ENCODE measurements at regions not wholly inside any gene's neighbourhood (a gene's known extent, or its start where the extent isn't known, plus 50 kb on each side); places are given as distances from the start of the nearest gene placed in this dataset.

DNA sequence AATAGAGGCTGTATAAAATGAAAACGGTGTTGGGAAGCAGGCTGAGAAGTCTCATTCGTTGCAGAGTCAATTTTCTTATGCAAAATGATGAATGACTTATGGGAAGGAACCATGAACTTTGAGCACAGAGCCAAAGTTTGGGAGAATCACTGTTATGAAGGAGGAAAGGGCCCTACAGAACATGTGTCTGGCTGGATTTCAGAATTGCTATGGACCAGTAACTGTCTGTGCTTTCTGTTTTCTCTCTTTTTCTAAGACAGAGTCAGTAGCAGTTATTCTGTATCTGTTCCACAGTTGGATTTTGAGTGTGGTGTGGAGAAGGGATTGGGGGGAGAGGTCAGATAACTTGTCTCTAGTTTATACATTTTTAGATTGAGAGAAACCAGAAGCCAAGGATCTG lies 265.0 kb upstream of the HS3ST1 start:
- no peaks in the 10 kb centered on the region for H3K9me2 ChIP-seq (ENCODE audit: insufficient read depth, low read length)
- H4K20me1 ChIP-seq (ENCODE audit: insufficient read depth) = no peaks in the 10 kb centered on the region
- no peak for TF ChIP-seq MXI1 (conservative IDR thresholded peaks at IDR 0.05; ENCODE audit: poor library complexity, severe bottlenecking)
- TF ChIP-seq, protein P1, sequence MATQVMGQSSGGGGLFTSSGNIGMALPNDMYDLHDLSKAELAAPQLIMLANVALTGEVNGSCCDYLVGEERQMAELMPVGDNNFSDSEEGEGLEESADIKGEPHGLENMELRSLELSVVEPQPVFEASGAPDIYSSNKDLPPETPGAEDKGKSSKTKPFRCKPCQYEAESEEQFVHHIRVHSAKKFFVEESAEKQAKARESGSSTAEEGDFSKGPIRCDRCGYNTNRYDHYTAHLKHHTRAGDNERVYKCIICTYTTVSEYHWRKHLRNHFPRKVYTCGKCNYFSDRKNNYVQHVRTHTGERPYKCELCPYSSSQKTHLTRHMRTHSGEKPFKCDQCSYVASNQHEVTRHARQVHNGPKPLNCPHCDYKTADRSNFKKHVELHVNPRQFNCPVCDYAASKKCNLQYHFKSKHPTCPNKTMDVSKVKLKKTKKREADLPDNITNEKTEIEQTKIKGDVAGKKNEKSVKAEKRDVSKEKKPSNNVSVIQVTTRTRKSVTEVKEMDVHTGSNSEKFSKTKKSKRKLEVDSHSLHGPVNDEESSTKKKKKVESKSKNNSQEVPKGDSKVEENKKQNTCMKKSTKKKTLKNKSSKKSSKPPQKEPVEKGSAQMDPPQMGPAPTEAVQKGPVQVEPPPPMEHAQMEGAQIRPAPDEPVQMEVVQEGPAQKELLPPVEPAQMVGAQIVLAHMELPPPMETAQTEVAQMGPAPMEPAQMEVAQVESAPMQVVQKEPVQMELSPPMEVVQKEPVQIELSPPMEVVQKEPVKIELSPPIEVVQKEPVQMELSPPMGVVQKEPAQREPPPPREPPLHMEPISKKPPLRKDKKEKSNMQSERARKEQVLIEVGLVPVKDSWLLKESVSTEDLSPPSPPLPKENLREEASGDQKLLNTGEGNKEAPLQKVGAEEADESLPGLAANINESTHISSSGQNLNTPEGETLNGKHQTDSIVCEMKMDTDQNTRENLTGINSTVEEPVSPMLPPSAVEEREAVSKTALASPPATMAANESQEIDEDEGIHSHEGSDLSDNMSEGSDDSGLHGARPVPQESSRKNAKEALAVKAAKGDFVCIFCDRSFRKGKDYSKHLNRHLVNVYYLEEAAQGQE (IDR thresholded peaks at IDR 0.05; ENCODE audit: borderline replicate concordance) = no peak
- no peak for TF ChIP-seq SMC3 (conservative IDR thresholded peaks at IDR 0.05; ENCODE audit: poor library complexity)
- TF ChIP-seq EP300 (conservative IDR thresholded peaks at IDR 0.05; ENCODE audit: poor library complexity, severe bottlenecking) = no peak
- no peak for TF ChIP-seq EZH2 (IDR thresholded peaks at IDR 0.05; ENCODE audit: borderline replicate concordance, insufficient read depth, low read length, poor library complexity, severe bottlenecking)

DNA sequence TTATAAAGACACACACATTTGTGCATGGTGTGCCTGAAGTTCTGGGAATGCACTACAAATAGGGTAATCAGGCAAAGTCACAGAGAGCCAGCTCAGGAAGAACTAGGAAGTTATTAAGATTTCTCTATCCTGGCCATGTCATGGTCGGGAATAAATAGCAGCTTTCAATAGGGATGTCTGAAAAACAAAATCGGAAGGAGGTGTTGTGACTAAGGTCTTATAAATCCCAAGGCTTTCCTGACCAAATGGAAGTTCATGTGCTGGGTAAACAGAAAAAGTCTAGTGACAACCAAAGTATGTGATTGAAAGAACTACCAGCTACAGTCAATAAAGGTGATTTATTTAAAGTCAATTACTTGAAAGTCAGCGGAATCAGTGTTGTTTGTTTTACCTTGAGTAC lies 262.5 kb upstream of the HS3ST1 start:
- Histone ChIP-seq H3K9me2 (ENCODE audit: insufficient read depth, low read length) (no peaks in the 10 kb centered on the region), H3K36me3 (ENCODE audit: insufficient read depth, low read length) (no peaks in the 10 kb centered on the region), H3K4me3 (ENCODE audit: low read length) (no peak overlapping the region), H3K9ac (ENCODE audit: low read length) (no peak overlapping the region), H3K9me3 (ENCODE audit: low read length) (no peaks in the 10 kb centered on the region), H3K27ac (ENCODE audit: low read length) (no peak overlapping the region), H4K20me1 (ENCODE audit: insufficient read depth) (no peaks in the 10 kb centered on the region), H3K79me2 (replicated peaks; ENCODE audit: insufficient read depth, low read length) (no peaks in the 10 kb centered on the region), H2AFZ (ENCODE audit: low read depth, low read length) (no peak overlapping the region), H3K27me3 (ENCODE audit: insufficient read depth, low read depth, low read length) (no peaks in the 10 kb centered on the region), H3F3A (ENCODE audit: insufficient read depth, low read length, poor library complexity, severe bottlenecking) (no peaks in the 10 kb centered on the region), H3K4me2 (ENCODE audit: low read length) (no peak overlapping the region)
- TF ChIP-seq, protein P2, sequence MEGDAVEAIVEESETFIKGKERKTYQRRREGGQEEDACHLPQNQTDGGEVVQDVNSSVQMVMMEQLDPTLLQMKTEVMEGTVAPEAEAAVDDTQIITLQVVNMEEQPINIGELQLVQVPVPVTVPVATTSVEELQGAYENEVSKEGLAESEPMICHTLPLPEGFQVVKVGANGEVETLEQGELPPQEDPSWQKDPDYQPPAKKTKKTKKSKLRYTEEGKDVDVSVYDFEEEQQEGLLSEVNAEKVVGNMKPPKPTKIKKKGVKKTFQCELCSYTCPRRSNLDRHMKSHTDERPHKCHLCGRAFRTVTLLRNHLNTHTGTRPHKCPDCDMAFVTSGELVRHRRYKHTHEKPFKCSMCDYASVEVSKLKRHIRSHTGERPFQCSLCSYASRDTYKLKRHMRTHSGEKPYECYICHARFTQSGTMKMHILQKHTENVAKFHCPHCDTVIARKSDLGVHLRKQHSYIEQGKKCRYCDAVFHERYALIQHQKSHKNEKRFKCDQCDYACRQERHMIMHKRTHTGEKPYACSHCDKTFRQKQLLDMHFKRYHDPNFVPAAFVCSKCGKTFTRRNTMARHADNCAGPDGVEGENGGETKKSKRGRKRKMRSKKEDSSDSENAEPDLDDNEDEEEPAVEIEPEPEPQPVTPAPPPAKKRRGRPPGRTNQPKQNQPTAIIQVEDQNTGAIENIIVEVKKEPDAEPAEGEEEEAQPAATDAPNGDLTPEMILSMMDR (IDR thresholded peaks at IDR 0.05; ENCODE audit: poor library complexity, severe bottlenecking) = no peak
- TF ChIP-seq, protein P1 (IDR thresholded peaks at IDR 0.05; ENCODE audit: borderline replicate concordance) = no peak
- no peak for TF ChIP-seq RAD21 (conservative IDR thresholded peaks at IDR 0.05)
- TF ChIP-seq SMC3 (conservative IDR thresholded peaks at IDR 0.05; ENCODE audit: poor library complexity) = no peak
- TF ChIP-seq POLR2AphosphoS5 (IDR thresholded peaks at IDR 0.05) = no peak
- TF ChIP-seq EZH2 (IDR thresholded peaks at IDR 0.05; ENCODE audit: borderline replicate concordance, insufficient read depth, low read length, poor library complexity, severe bottlenecking) = no peak
- no peak for TF ChIP-seq MXI1 (conservative IDR thresholded peaks at IDR 0.05; ENCODE audit: poor library complexity, severe bottlenecking)

More for the DNA sequence above, 265.0 kb upstream of the HS3ST1 start:
- no peaks in the 10 kb centered on the region for H3K9me3 ChIP-seq (ENCODE audit: low read length)
- no peak overlapping the region for H3K4me3 ChIP-seq (ENCODE audit: low read length)
- no peaks in the 10 kb centered on the region for H3F3A ChIP-seq (ENCODE audit: insufficient read depth, low read length, poor library complexity, severe bottlenecking)
- no peaks in the 10 kb centered on the region for H3K27me3 ChIP-seq (ENCODE audit: insufficient read depth, low read depth, low read length)
- H3K79me2 ChIP-seq (replicated peaks; ENCODE audit: insufficient read depth, low read length) = no peaks in the 10 kb centered on the region
- H3K27ac ChIP-seq (ENCODE audit: low read length) = no peak overlapping the region
- no peak overlapping the region for H3K4me2 ChIP-seq (ENCODE audit: low read length)
- no peaks in the 10 kb centered on the region for H3K36me3 ChIP-seq (ENCODE audit: insufficient read depth, low read length)
- no peak overlapping the region for H2AFZ ChIP-seq (ENCODE audit: low read depth, low read length)
- no peak overlapping the region for H3K9ac ChIP-seq (ENCODE audit: low read length)
